Upper lobe of left lung (tissue), 6 donors: ENCODE measurements at regions not wholly inside any gene's neighbourhood (a gene's known extent, or its start where the extent isn't known, plus 50 kb on each side); places are given as distances from the start of the nearest gene placed in this dataset.
A peak's percentile ranks its signal among the peaks of the same experiment; 100 is the strongest.

Experiments
- ATAC-seq, 2 donors: fragments of 200-7000 bp; cut with Tn5 transposase; one replicate each; pipeline ENCODE4 v1.9.1; 2022; ENCODE audit warnings: mild to moderate bottlenecking in 2 of 2, moderate library complexity in 2 of 2; ENCODE audit not compliant: low FRiP score in 2 of 2
- DNase-seq, 2 donors: peaks; one replicate each; pipeline ENCODE4 v3.0.0-alpha.2; 2019 to 2020
- H3K27ac ChIP-seq, 4 donors: fragments of 200-600 bp; sonication (generic); one replicate each; pipeline ENCODE4 v1.5.1; 2016 to 2019
- H3K27me3 ChIP-seq, 4 donors: fragments of 200-600 bp; sonication (generic); one replicate each; pipeline ENCODE4 v1.5.1; 2017 to 2019
- H3K36me3 ChIP-seq, 4 donors: fragments of 200-600 bp; sonication (generic); one replicate each; pipeline ENCODE4 v1.5.1; 2016 to 2019
- H3K4me1 ChIP-seq, 4 donors: fragments of 200-600 bp; sonication (generic); one replicate each; pipeline ENCODE4 v1.5.1; 2018 to 2019
- H3K4me3 ChIP-seq, 4 donors: fragments of 200-600 bp; sonication (generic); one replicate each; pipeline ENCODE4 v1.5.1; 2017 to 2019; ENCODE audit warnings: mild to moderate bottlenecking in 2 of 4, moderate library complexity in 1 of 4
- H3K9me3 ChIP-seq, 4 donors: fragments of 200-600 bp; sonication (generic); one replicate each; pipeline ENCODE4 v1.5.1; 2018 to 2019
- EP300 ChIP-seq, 4 donors: sonication (generic); formaldehyde crosslinking; IDR thresholded peaks; one replicate each; pipeline ENCODE4 v1.5.1; 2017; ENCODE audit warnings: antibody characterized with exemption in 4 of 4, control low read depth in 2 of 4
- POLR2A ChIP-seq, 4 donors: fragments of 450-650 bp; IDR thresholded peaks; one replicate each; pipeline ENCODE4 v1.5.1; 2016 to 2017; ENCODE audit warnings: antibody characterized with exemption in 4 of 4, mild to moderate bottlenecking in 2 of 4
- POLR2AphosphoS5 ChIP-seq, 2 donors: sonication (generic); formaldehyde crosslinking; IDR thresholded peaks; one replicate each; pipeline ENCODE4 v1.5.1; 2017; ENCODE audit warnings: antibody characterized with exemption in 2 of 2
- WGBS, 2 donors: methylation state at CpG; one replicate each; pipeline ENCODE4 v1.1.5; 2017 to 2018; 5-methylcytosine and 5-hydroxymethylcytosine counted together
- TF ChIP-seq, protein P1 (sequence below), 6 experiments: fragments of 450-650 bp in 4 of 6; fragments of 200-600 bp in 2 of 6; sonication (generic) in 2 of 6; IDR thresholded peaks; one replicate each; pipeline ENCODE4 v1.5.1; 2016 to 2019; ENCODE audit warnings: antibody characterized with exemption in 6 of 6
- donor health status: DM: no; HTN: no; CAD: no; lungs with moderate emphysema.
- donor health status: DM: no; HTN: yes; CAD: no; lungs with severe emphysema.

DNA sequence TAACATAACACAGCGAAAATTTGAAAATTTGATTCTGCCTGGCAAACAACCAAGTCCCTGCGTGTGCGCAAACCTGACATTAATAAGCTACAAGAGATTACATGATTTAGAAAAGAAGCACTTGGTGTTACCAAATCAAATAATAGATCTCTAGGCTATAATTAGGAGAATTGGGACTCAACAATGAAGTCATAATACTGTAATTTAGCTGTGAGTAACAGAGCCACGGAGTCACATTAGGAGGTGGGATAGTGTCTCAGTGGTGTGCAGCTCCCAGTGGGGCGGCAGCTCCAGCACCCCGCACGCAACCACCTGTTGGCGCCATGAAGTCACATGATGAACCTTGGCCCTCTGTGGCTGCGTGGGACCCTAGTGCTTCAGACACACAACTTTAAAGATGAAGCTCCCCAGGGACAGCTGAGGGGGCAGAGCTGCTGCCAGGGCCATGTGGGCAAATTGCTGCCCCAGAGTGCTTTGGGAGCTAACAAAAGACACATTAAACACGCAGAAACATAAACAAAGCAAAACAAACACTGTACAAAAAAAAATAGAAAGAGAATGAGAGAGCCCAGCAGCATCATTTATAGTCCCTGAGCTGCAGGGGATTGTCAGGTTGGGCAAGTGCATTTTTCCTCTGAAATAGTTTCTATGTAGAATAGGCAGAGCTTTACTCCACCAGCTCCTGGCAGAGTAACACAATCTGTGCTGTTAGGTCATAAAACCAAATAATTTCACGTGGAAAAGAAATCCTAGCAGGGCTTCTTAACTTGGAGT is 605.6 kb downstream of the SOX6 start:
- H3K4me3 ChIP-seq, result no peak overlapping the region
- H3K9me3 ChIP-seq, result no peaks in the 10 kb centered on the region
- no peak overlapping the region for H3K27ac ChIP-seq
- DNase-seq (peak in 1 of 2 donors; percentile 38), ATAC-seq (no peak)
- no peaks in the 10 kb centered on the region for H3K4me1 ChIP-seq
- no peaks in the 10 kb centered on the region for H3K36me3 ChIP-seq
- whole genome bisulfite sequencing, 2 donors, result 83 to 84% methylated on average over 11 of the region's 11 CpGs
- TF ChIP-seq POLR2AphosphoS5 (IDR thresholded peaks at IDR 0.05) (no peak), EP300 (IDR thresholded peaks at IDR 0.05) (no peak), POLR2A (IDR thresholded peaks at IDR 0.05) (no peak)
- TF ChIP-seq, protein P1, sequence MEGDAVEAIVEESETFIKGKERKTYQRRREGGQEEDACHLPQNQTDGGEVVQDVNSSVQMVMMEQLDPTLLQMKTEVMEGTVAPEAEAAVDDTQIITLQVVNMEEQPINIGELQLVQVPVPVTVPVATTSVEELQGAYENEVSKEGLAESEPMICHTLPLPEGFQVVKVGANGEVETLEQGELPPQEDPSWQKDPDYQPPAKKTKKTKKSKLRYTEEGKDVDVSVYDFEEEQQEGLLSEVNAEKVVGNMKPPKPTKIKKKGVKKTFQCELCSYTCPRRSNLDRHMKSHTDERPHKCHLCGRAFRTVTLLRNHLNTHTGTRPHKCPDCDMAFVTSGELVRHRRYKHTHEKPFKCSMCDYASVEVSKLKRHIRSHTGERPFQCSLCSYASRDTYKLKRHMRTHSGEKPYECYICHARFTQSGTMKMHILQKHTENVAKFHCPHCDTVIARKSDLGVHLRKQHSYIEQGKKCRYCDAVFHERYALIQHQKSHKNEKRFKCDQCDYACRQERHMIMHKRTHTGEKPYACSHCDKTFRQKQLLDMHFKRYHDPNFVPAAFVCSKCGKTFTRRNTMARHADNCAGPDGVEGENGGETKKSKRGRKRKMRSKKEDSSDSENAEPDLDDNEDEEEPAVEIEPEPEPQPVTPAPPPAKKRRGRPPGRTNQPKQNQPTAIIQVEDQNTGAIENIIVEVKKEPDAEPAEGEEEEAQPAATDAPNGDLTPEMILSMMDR (IDR thresholded peaks at IDR 0.05), result no peak
- no peaks in the 10 kb centered on the region for H3K27me3 ChIP-seq

DNA sequence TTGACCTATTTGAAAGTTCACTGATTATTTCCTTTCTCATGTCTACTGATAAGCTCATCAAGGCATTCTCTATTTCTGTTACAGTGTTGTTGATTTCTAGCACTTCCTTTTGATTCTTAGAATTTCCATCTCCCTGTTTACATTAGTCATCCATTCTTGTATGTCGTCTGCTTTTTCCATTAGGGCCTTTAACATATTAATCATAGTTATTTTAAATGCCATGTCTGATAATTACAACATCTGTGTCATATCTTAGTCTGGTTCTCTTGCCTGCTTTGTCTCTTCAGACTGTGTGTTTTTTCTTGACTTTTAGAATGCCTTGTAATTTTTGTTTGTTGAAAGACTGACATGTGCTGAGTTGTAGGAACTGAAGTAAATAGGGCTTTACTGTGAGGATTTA is 602.1 kb downstream of the SOX6 start:
- Histone ChIP-seq H3K27ac (no peak overlapping the region), H3K27me3 (no peaks in the 10 kb centered on the region), H3K4me1 (no peaks in the 10 kb centered on the region), H3K36me3 (no peaks in the 10 kb centered on the region), H3K4me3 (no peak overlapping the region), H3K9me3 (no peaks in the 10 kb centered on the region)
- TF ChIP-seq POLR2A (IDR thresholded peaks at IDR 0.05), result no peak
- no peak for TF ChIP-seq EP300 (IDR thresholded peaks at IDR 0.05)
- TF ChIP-seq, protein P1 (IDR thresholded peaks at IDR 0.05), result no peak
- no peak for TF ChIP-seq POLR2AphosphoS5 (IDR thresholded peaks at IDR 0.05)
- DNase-seq, result no peak
- no peak for ATAC-seq
- WGBS, 2 donors, result 32 to 48% methylated on average over 1 of the region's 1 CpG

DNA sequence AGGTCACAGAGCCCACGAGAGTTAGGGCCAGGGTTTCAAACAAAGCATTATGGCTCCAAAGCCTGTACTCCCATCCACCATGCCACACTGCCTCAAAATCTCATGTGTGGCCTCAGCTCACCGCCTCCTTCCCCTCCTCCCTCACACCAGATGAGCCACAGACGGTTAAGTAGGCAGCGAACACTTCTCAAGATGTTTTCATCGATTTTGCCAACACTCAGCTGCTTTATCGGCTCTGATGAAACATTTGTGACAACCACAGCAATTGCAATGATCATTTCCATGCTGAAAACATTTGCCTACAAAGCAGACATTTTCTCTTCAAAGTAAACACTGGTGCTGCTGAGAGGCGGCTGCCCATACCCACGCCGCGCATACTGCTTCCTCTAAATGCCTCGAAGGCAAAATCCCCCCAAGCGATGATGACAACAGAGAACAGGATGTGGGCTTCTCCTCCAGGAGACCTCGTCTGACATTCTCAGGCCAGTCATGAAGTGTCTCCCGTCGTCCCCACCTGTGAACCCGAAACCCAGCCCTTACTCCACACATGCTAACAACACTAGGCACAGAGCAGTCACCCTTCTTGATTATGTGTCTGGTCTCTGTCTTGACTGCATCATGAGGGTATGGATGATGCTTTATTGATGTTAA is 599.2 kb downstream of the SOX6 start:
- H3K4me1 ChIP-seq, result no peaks in the 10 kb centered on the region
- no peaks in the 10 kb centered on the region for H3K27me3 ChIP-seq
- 79 to 89% methylated on average over 16 of the region's 16 CpGs for WGBS, 2 donors
- no peaks in the 10 kb centered on the region for H3K9me3 ChIP-seq
- no peak for DNase-seq
- no peaks in the 10 kb centered on the region for H3K36me3 ChIP-seq
- no peak for ATAC-seq
- no peak overlapping the region for H3K4me3 ChIP-seq
- TF ChIP-seq POLR2A (IDR thresholded peaks at IDR 0.05), result no peak
- TF ChIP-seq POLR2AphosphoS5 (IDR thresholded peaks at IDR 0.05), result no peak
- TF ChIP-seq, protein P1 (IDR thresholded peaks at IDR 0.05), result no peak
- no peak for TF ChIP-seq EP300 (IDR thresholded peaks at IDR 0.05)
- no peak overlapping the region for H3K27ac ChIP-seq

DNA sequence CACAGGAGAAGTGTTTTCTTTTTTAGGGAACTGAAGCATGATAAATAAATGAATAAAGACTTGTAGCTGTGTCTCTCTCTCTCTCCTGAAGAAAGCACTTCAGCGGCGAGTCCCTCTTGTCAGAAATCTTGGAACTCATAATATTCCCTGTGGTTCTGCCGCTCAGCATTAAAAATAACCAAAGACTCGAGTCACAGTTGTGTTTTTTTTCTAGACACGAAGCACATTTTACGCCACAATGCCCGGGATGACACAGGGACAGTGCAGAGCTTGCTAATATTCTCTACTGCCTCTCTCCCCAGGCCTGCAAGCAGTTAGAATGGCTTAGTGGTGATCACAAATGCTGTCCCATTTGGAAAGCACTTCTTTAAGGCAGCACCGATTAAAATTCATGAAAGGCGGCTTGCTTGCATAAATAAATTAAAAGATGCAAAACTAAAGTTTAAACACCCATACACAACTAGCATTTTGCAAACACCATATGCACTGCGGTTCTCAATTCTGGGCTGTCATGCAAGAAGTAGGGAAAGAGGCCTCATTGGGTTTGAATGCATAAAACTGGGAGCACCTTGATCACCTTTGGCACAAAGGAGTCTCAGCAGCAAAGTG is 597.4 kb downstream of the SOX6 start:
- no peak overlapping the region for H3K4me3 ChIP-seq
- H3K27me3 ChIP-seq, result no peaks in the 10 kb centered on the region
- ATAC-seq, result no peak
- 76 to 86% methylated on average over 10 of the region's 10 CpGs for WGBS, 2 donors
- TF ChIP-seq POLR2AphosphoS5 (IDR thresholded peaks at IDR 0.05) (no peak), EP300 (IDR thresholded peaks at IDR 0.05) (no peak), POLR2A (IDR thresholded peaks at IDR 0.05) (no peak)
- TF ChIP-seq, protein P1 (IDR thresholded peaks at IDR 0.05), result no peak
- no peaks in the 10 kb centered on the region for H3K36me3 ChIP-seq
- no peaks in the 10 kb centered on the region for H3K4me1 ChIP-seq
- no peaks in the 10 kb centered on the region for H3K9me3 ChIP-seq
- DNase-seq, result no peak
- H3K27ac ChIP-seq, result no peak overlapping the region
